Endothelial cell of umbilical vein (primary cell): ENCODE measurements at regions not wholly inside any gene's neighbourhood (a gene's known extent, or its start where the extent isn't known, plus 50 kb on each side); places are given as distances from the start of the nearest gene placed in this dataset.

ENCODE experiments used
- BruUV-seq: library from RNA; stranded (reverse); fragments of 400-500 nt; replicated peaks from 2 replicates; lab custom pipeline; 2021; lab: Mats Ljungman, UMichigan
- CTCF ChIA-PET: fragments of 300-600, 350-600 bp; sonication (Branson Sonifier 250); formaldehyde crosslinking; loops from one replicate; lab custom pipeline; 2021; ENCODE audit warnings: antibody characterized with exemption, inconsistent platforms; lab: Charles Lee
- POLR2A ChIA-PET: fragments of 300-600, 350-600 bp; sonication (Branson Sonifier 250); formaldehyde crosslinking; loops from one replicate; lab custom pipeline; 2021; ENCODE audit warnings: antibody characterized with exemption, inconsistent platforms; lab: Charles Lee
- DNase-seq: peaks from one replicate; pipeline ENCODE4 v3.0.0-alpha.2; 2011; ENCODE audit warnings: low read depth, low spot score
- FAIRE-seq: peaks from 2 replicates; lab custom pipeline; 2011; peaks lifted over from hg19 to GRCh38; lab: Jason Lieb, UNC
- H2AFZ ChIP-seq: 2 replicates; pipeline ENCODE4 v1.6.0; 2012; ENCODE audit warnings: low read depth, low read length, control low read depth, inconsistent platforms
- H3K27ac ChIP-seq: 2 replicates; pipeline ENCODE4 v1.5.1; 2011; ENCODE audit warnings: low read depth, mild to moderate bottlenecking, control low read depth, low read length, moderate library complexity; ENCODE audit not compliant: insufficient read depth
- H3K27me3 ChIP-seq, 2 experiments: 2 replicates each; pipeline versions ENCODE4 v1.6.0 to v1.6.1; 2011; ENCODE audit warnings: low read length in 2 of 2, mixed read lengths in 1 of 2; ENCODE audit not compliant: control insufficient read depth in 2 of 2, insufficient read depth in 2 of 2
- H3K36me3 ChIP-seq, 2 experiments: 2 replicates in 1 of 2; 3 replicates in 1 of 2; pipeline ENCODE4 v1.5.1; 2011; ENCODE audit warnings: low read length in 2 of 2, mild to moderate bottlenecking in 1 of 2, moderate library complexity in 1 of 2; ENCODE audit not compliant: control insufficient read depth in 2 of 2, insufficient read depth in 2 of 2; ENCODE audit errors: extremely low read depth in 1 of 2
- H3K4me1 ChIP-seq: 3 replicates; pipeline ENCODE4 v1.5.1; 2011; ENCODE audit warnings: mild to moderate bottlenecking, low read length; ENCODE audit not compliant: control insufficient read depth, insufficient read depth; ENCODE audit errors: extremely low read depth
- H3K4me2 ChIP-seq: 2 replicates; pipeline ENCODE4 v1.6.1; 2011; ENCODE audit warnings: low read length, control low read depth, mixed read lengths; ENCODE audit not compliant: insufficient read depth
- H3K4me3 ChIP-seq, 3 experiments: fragments of 200-600 bp in 1 of 3; sonication (generic), shearing (Covaris generic) in 1 of 3; replicated peaks in 1 of 3; 2 replicates each; pipeline ENCODE4 v1.5.1; 2011 to 2016; ENCODE audit warnings: control low read depth in 3 of 3, low read length in 3 of 3, mild to moderate bottlenecking in 2 of 3, inconsistent platforms in 1 of 3, low read depth in 1 of 3, moderate library complexity in 1 of 3; ENCODE audit not compliant: insufficient read depth in 1 of 3
- H3K79me2 ChIP-seq: 2 replicates; pipeline ENCODE4 v1.6.0; 2012; ENCODE audit warnings: low read length, inconsistent platforms; ENCODE audit not compliant: control insufficient read depth, insufficient read depth
- H3K9ac ChIP-seq: replicated peaks from 2 replicates; pipeline ENCODE3; 2011; ENCODE audit warnings: low read length, control low read depth; ENCODE audit not compliant: insufficient read depth; ENCODE audit errors: extremely low read depth
- H3K9me1 ChIP-seq: replicated peaks from 3 replicates; pipeline ENCODE4 v1.6.0; 2011; ENCODE audit warnings: mild to moderate bottlenecking, low read length; ENCODE audit not compliant: control insufficient read depth, insufficient read depth; ENCODE audit errors: extremely low read depth
- H3K9me3 ChIP-seq: replicated peaks from 2 replicates; pipeline ENCODE4 v1.5.1; 2012; ENCODE audit warnings: low read length, inconsistent platforms; ENCODE audit not compliant: control insufficient read depth, insufficient read depth
- H4K20me1 ChIP-seq: replicated peaks from 2 replicates; pipeline ENCODE3; 2011; ENCODE audit warnings: mild to moderate bottlenecking, low read length; ENCODE audit not compliant: control insufficient read depth, insufficient read depth; ENCODE audit errors: extremely low read depth
- EZH2 ChIP-seq: IDR thresholded peaks from 2 replicates; pipeline ENCODE4 v1.6.1; 2012; ENCODE audit warnings: borderline replicate concordance, low read depth, mild to moderate bottlenecking, moderate library complexity, low read length, inconsistent platforms; ENCODE audit not compliant: severe bottlenecking
- GATA2 ChIP-seq: IDR thresholded peaks from 2 replicates; pipeline ENCODE4 v1.7.0; 2011; ENCODE audit warnings: low read depth, mild to moderate bottlenecking, moderate library complexity, mixed read lengths, low read length; ENCODE audit not compliant: insufficient read length, insufficient read depth
- JUN ChIP-seq: IDR thresholded peaks from 2 replicates; pipeline ENCODE4 v1.6.1; 2011; ENCODE audit warnings: borderline replicate concordance, low read depth; ENCODE audit not compliant: insufficient read length, insufficient read depth
- MAX ChIP-seq: IDR thresholded peaks from 2 replicates; pipeline ENCODE4 v1.6.1; 2011; ENCODE audit not compliant: insufficient read depth, insufficient read length
- MYC ChIP-seq: IDR thresholded peaks from one replicate; pipeline ENCODE4 v1.6.1; 2011; ENCODE audit warnings: mild to moderate bottlenecking, low read depth, low read length
- POLR2AphosphoS5 ChIP-seq: IDR thresholded peaks from 2 replicates; pipeline ENCODE4 v1.6.1; 2012; ENCODE audit warnings: low read depth, mild to moderate bottlenecking, control low read depth, low read length, moderate library complexity; ENCODE audit not compliant: insufficient read depth
- dilution Hi-C: fragments of 300-500 bp; cut with MboI; formaldehyde crosslinking; loops from one replicate; pipeline ENCODE4 v1.15.0; 2019; ENCODE audit warnings: low sequenced_read_pairs; ENCODE audit not compliant: extremely low pct_ligation_motif_present
- intact Hi-C: fragments of 100-400 bp; cut with micrococcal nuclease; formaldehyde crosslinking; loops from one replicate; pipeline ENCODE4 v1.10.0; 2022
- TF ChIP-seq, protein P1 (sequence below), 2 donors: IDR thresholded peaks; 1 replicate in 1 of 2; 2 replicates in 1 of 2; pipeline ENCODE4 v1.5.1; 2011; ENCODE audit warnings: low read length in 2 of 2, mild to moderate bottlenecking in 2 of 2, moderate library complexity in 2 of 2, control low read depth in 1 of 2, inconsistent platforms in 1 of 2, low read depth in 1 of 2; ENCODE audit not compliant: insufficient read depth in 1 of 2; ENCODE audit errors: extremely low read depth in 1 of 2

GRCh38 chr9:16139774-16140173, 586.9 kb downstream of the CCDC171 start:
- dilution Hi-C loops = no loop called here

More at GRCh38 chr9:16139774-16140173, 586.9 kb downstream of the CCDC171 start:
- ChIA-PET CTCF (interaction anchor here (2.0 kb wide), 1 partner anchor 13 kb away, joined by 6 read pairs; no protein-coding TSS in a partner anchor), POLR2A (no interaction called here)
- H3K9me1 ChIP-seq = no peaks in the 10 kb centered on the region
- no peak overlapping the region for H3K27ac ChIP-seq
- H3K4me2 ChIP-seq = no peak overlapping the region
- no peaks in the 10 kb centered on the region for H4K20me1 ChIP-seq
- TF ChIP-seq EZH2 (no peak), GATA2 (no peak), MAX (no peak), JUN (no peak), MYC (no peak), POLR2AphosphoS5 (no peak)
- TF ChIP-seq, protein P1, sequence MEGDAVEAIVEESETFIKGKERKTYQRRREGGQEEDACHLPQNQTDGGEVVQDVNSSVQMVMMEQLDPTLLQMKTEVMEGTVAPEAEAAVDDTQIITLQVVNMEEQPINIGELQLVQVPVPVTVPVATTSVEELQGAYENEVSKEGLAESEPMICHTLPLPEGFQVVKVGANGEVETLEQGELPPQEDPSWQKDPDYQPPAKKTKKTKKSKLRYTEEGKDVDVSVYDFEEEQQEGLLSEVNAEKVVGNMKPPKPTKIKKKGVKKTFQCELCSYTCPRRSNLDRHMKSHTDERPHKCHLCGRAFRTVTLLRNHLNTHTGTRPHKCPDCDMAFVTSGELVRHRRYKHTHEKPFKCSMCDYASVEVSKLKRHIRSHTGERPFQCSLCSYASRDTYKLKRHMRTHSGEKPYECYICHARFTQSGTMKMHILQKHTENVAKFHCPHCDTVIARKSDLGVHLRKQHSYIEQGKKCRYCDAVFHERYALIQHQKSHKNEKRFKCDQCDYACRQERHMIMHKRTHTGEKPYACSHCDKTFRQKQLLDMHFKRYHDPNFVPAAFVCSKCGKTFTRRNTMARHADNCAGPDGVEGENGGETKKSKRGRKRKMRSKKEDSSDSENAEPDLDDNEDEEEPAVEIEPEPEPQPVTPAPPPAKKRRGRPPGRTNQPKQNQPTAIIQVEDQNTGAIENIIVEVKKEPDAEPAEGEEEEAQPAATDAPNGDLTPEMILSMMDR (IDR thresholded peaks at IDR 0.05; ENCODE audit: extremely low read depth in 1 of 2, insufficient read depth in 1 of 2, low read depth in 1 of 2, low read length in 2 of 2) = no peak
- no peaks in the 10 kb centered on the region for H3K4me1 ChIP-seq
- no peak for FAIRE-seq
- no TSS peak for BruUV-seq
- H3K27me3 ChIP-seq = peaks cover 3 to 5% of the 10 kb centered on the region in 2 experiments
- H2AFZ ChIP-seq = no peak overlapping the region
- H3K36me3 ChIP-seq = no peaks in the 10 kb centered on the region
- H3K79me2 ChIP-seq = no peaks in the 10 kb centered on the region
- intact Hi-C loops = no loop called here
- no peaks in the 10 kb centered on the region for H3K9me3 ChIP-seq
- no peak for DNase-seq
- H3K9ac ChIP-seq = no peak overlapping the region
- no peak overlapping the region for H3K4me3 ChIP-seq
